ES-I3 (cell line): ENCODE measurements at regions not wholly inside any gene's neighbourhood (a gene's known extent, or its start where the extent isn't known, plus 50 kb on each side); places are given as distances from the start of the nearest gene placed in this dataset.

Experiments
- H3K36me3 ChIP-seq: 2 replicates; pipeline ENCODE4 v1.6.1; 2013; ENCODE audit warnings: mild to moderate bottlenecking, low read length, control low read depth, moderate library complexity; ENCODE audit not compliant: insufficient read depth
- H3K4me1 ChIP-seq: 2 replicates; pipeline ENCODE4 v1.6.1; 2013; ENCODE audit warnings: mild to moderate bottlenecking, control low read depth, low read length; ENCODE audit not compliant: insufficient read depth
- H3K9ac ChIP-seq: 2 replicates; pipeline ENCODE4 v1.6.1; 2013; ENCODE audit warnings: low read depth, mild to moderate bottlenecking, low read length, moderate library complexity
- H3K9me3 ChIP-seq: 2 replicates; pipeline ENCODE4 v1.6.1; 2013; ENCODE audit warnings: mild to moderate bottlenecking, low read length, moderate library complexity; ENCODE audit not compliant: control insufficient read depth, insufficient read depth

GRCh38 chr5:57335092-57335660 lies 147.4 kb downstream of the ACTBL2 start:
- Histone ChIP-seq H3K9ac (no peak overlapping the region), H3K4me1 (no peaks in the 10 kb centered on the region), H3K9me3 (no peaks in the 10 kb centered on the region), H3K36me3 (no peaks in the 10 kb centered on the region)

- Histone ChIP-seq H3K36me3 (no peaks in the 10 kb centered on the region), H3K9me3 (no peaks in the 10 kb centered on the region), H3K4me1 (no peaks in the 10 kb centered on the region), H3K9ac (no peak overlapping the region)
These were observed 148.1 kb downstream of the ACTBL2 start for GRCh38 chr5:57334475-57334874.

- H3K36me3 ChIP-seq: no peaks in the 10 kb centered on the region
- no peaks in the 10 kb centered on the region for H3K4me1 ChIP-seq
- H3K9ac ChIP-seq: no peak overlapping the region
- H3K9me3 ChIP-seq: no peaks in the 10 kb centered on the region
These were observed 150.2 kb downstream of the ACTBL2 start for GRCh38 chr5:57332361-57332760.

- Histone ChIP-seq H3K4me1 (no peaks in the 10 kb centered on the region), H3K36me3 (no peaks in the 10 kb centered on the region), H3K9ac (no peak overlapping the region), H3K9me3 (no peaks in the 10 kb centered on the region)
These were observed 153.9 kb downstream of the GPBP1 start for GRCh38 chr5:57327561-57328367.

- Histone ChIP-seq H3K9me3 (no peaks in the 10 kb centered on the region), H3K36me3 (no peaks in the 10 kb centered on the region), H3K4me1 (no peaks in the 10 kb centered on the region), H3K9ac (no peak overlapping the region)
These were observed 152.0 kb downstream of the GPBP1 start for GRCh38 chr5:57325678-57326397.

GRCh38 chr5:57324861-57325260 lies 151.0 kb downstream of the GPBP1 start:
- no peaks in the 10 kb centered on the region for H3K9me3 ChIP-seq
- H3K36me3 ChIP-seq: no peaks in the 10 kb centered on the region
- no peak overlapping the region for H3K9ac ChIP-seq
- no peaks in the 10 kb centered on the region for H3K4me1 ChIP-seq

GRCh38 chr5:57324181-57324580 lies 150.3 kb downstream of the GPBP1 start:
- Histone ChIP-seq H3K36me3 (no peaks in the 10 kb centered on the region), H3K9me3 (no peaks in the 10 kb centered on the region), H3K4me1 (no peaks in the 10 kb centered on the region), H3K9ac (no peak overlapping the region)

- H3K9ac ChIP-seq: no peak overlapping the region
These were observed 146.7 kb downstream of the GPBP1 start for GRCh38 chr5:57320582-57320981.

GRCh38 chr5:57319628-57320027 lies 145.8 kb downstream of the GPBP1 start:
- H3K36me3 ChIP-seq: no peaks in the 10 kb centered on the region
- H3K4me1 ChIP-seq: no peaks in the 10 kb centered on the region
- no peaks in the 10 kb centered on the region for H3K9me3 ChIP-seq
- no peak overlapping the region for H3K9ac ChIP-seq

More at GRCh38 chr5:57320582-57320981, 146.7 kb downstream of the GPBP1 start:
- Histone ChIP-seq H3K36me3 (no peaks in the 10 kb centered on the region), H3K4me1 (no peaks in the 10 kb centered on the region), H3K9me3 (no peaks in the 10 kb centered on the region)

- Histone ChIP-seq H3K9ac (no peak overlapping the region), H3K4me1 (no peaks in the 10 kb centered on the region), H3K36me3 (no peaks in the 10 kb centered on the region), H3K9me3 (no peaks in the 10 kb centered on the region)
These were observed 144.4 kb downstream of the GPBP1 start for GRCh38 chr5:57318251-57318650.

- H3K9ac ChIP-seq: no peak overlapping the region
- no peaks in the 10 kb centered on the region for H3K36me3 ChIP-seq
- H3K4me1 ChIP-seq: no peaks in the 10 kb centered on the region
- no peaks in the 10 kb centered on the region for H3K9me3 ChIP-seq
These were observed 143.5 kb downstream of the GPBP1 start for GRCh38 chr5:57317341-57317740.

GRCh38 chr5:57316798-57317327 lies 143.0 kb downstream of the GPBP1 start:
- Histone ChIP-seq H3K36me3 (no peaks in the 10 kb centered on the region), H3K9me3 (no peaks in the 10 kb centered on the region), H3K9ac (no peak overlapping the region), H3K4me1 (peaks cover 2% of the 10 kb centered on the region; the same call in 1 of the 2 replicates)

GRCh38 chr5:57315941-57316340 lies 142.1 kb downstream of the GPBP1 start:
- Histone ChIP-seq H3K4me1 (peaks cover 7% of the 10 kb centered on the region; the same call in 1 of the 2 replicates), H3K9me3 (no peaks in the 10 kb centered on the region), H3K36me3 (no peaks in the 10 kb centered on the region), H3K9ac (no peak overlapping the region)
